ENCODE measurements at regions not wholly inside any gene's neighbourhood (a gene's known extent, or its start where the extent isn't known, plus 50 kb on each side); places are given as distances from the start of the nearest gene placed in this dataset.

- TF ChIP-seq CTCF (IDR thresholded peaks at IDR 0.05; ENCODE audit: low read length), result no peak
- no peak for TF ChIP-seq EZH2 (IDR thresholded peaks at IDR 0.05; ENCODE audit: borderline replicate concordance, low read length)
Measured at GRCh38 chr13:105567951-105568525, 967.4 kb downstream of the EFNB2 start.
